GM12873 (cell line): ENCODE measurements at regions not wholly inside any gene's neighbourhood (a gene's known extent, or its start where the extent isn't known, plus 50 kb on each side); places are given as distances from the start of the nearest gene placed in this dataset.

Experiments used
- CTCF ChIP-seq: IDR thresholded peaks from 2 replicates; pipeline ENCODE4 v1.5.1; 2012; ENCODE audit warnings: low read depth, mild to moderate bottlenecking, moderate library complexity, low read length, control low read depth; ENCODE audit not compliant: insufficient read depth; ENCODE audit errors: missing control alignments

- no peak for TF ChIP-seq CTCF
Observed at GRCh38 chr13:44317752-44318151, 55.9 kb upstream of the SERP2 start.

GRCh38 chr13:44318161-44318560 is 55.5 kb upstream of the SERP2 start:
- TF ChIP-seq CTCF = no peak

- TF ChIP-seq CTCF = no peak
Observed at GRCh38 chr13:44320611-44321010, 53.0 kb upstream of the SERP2 start.

- no peak for TF ChIP-seq CTCF
Observed at GRCh38 chr13:44321961-44322360, 51.7 kb upstream of the SERP2 start.

- no peak for TF ChIP-seq CTCF
Observed at GRCh38 chr13:44322928-44323327, 50.7 kb upstream of the SERP2 start.

- no peak for TF ChIP-seq CTCF
Observed at GRCh38 chr13:44323754-44324153, 49.9 kb upstream of the SERP2 start.
